GM13977 (cell line): ENCODE measurements at regions not wholly inside any gene's neighbourhood (a gene's known extent, or its start where the extent isn't known, plus 50 kb on each side); places are given as distances from the start of the nearest gene placed in this dataset.
A peak's percentile ranks its signal among the peaks of the same experiment; 100 is the strongest.

Experiments used
- DNase-seq: peaks from one replicate; pipeline ENCODE4 v3.0.0; 2012; ENCODE audit warnings: low spot score
- CTCF ChIP-seq: IDR thresholded peaks from 2 replicates; pipeline ENCODE4 v1.5.1; 2012; ENCODE audit warnings: mild to moderate bottlenecking, control low read depth; ENCODE audit not compliant: insufficient read depth; ENCODE audit errors: extremely low read depth, missing control alignments
- in situ Hi-C: fragments of 300-500 bp; cut with MboI; formaldehyde crosslinking; loops from one replicate; pipeline ENCODE4 v1.12.0; 2022; ENCODE audit warnings: low sequenced_read_pairs, low pct_unique_long_range_greater_than_20kb, mixed read lengths, inconsistent platforms; ENCODE audit not compliant: unreplicated experiment

GRCh38 chr2:196372276-196372809, 201.0 kb upstream of the STK17B start:
- TF ChIP-seq CTCF: no peak
- DNase-seq: no peak
- in situ Hi-C loops: no loop called here

- in situ Hi-C loops: no loop called here
- no peak for TF ChIP-seq CTCF
- no peak for DNase-seq
Measured at GRCh38 chr2:196372811-196373664, 201.7 kb upstream of the STK17B start.

GRCh38 chr2:196376984-196377877, 205.9 kb upstream of the STK17B start:
- no peak for TF ChIP-seq CTCF
- peak; percentile 27 for DNase-seq
- in situ Hi-C loops: no loop called here

- no peak for TF ChIP-seq CTCF
- no peak for DNase-seq
- in situ Hi-C loops: no loop called here
Measured at GRCh38 chr2:196379600-196379999, 208.2 kb upstream of the STK17B start.

- in situ Hi-C loops: no loop called here
- no peak for DNase-seq
- TF ChIP-seq CTCF: no peak
Measured at GRCh38 chr2:196380098-196380497, 208.7 kb upstream of the STK17B start.

GRCh38 chr2:196380575-196380974, 209.2 kb upstream of the STK17B start:
- no peak for DNase-seq
- no peak for TF ChIP-seq CTCF
- in situ Hi-C loops: no loop called here
